ENCODE measurements at regions not wholly inside any gene's neighbourhood (a gene's known extent, or its start where the extent isn't known, plus 50 kb on each side); places are given as distances from the start of the nearest gene placed in this dataset.

DNA sequence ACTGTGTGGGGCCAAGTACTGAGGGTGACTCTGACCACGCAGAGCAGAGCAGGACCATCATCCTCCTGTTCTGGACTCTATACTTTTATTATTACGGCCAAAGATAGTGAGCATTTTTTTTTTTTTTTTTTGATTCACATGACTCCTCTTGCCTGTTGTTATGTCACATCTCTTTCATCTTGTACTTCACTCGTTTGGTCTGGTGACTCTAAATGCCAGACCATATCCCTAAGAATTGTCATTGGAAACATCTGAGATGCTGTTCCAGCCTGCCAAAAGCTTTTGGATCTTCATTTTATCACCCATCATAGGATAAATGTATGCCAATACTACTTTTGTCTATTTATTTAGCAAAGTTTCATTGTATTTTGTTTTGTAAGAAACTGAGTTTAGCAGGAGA lies 168.2 kb upstream of the RAI14 start (continued):
- no peak for TF ChIP-seq ZNF462 (CRISPR knock-in tag; IDR thresholded peaks at IDR 0.05)
- TF ChIP-seq ZNF331 (CRISPR knock-in tag; IDR thresholded peaks at IDR 0.05; ENCODE audit: low read depth), result no peak
- no peak for TF ChIP-seq CREB1 (CRISPR knock-in tag; IDR thresholded peaks at IDR 0.05; ENCODE audit: low read depth)

DNA sequence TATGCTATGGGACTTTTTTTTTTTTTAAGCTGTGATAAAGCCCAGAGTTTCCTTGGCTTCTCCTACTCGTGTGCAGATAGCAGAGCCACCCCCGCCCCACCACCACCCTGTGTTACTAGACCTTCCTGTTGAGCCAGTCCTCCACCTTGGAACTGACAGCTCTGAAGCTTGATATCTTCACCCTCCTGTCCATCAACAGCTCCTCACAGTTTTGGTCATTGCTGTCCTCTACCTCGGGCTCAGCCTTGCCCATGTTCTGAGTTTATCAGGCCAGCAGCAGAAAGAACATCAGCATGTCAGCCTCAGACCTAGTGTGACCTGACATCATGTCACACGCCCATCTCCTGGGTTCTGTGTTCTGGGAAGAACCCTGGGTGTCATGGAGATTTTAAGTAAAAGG lies 167.1 kb upstream of the RAI14 start:
- Mint-ChIP-seq H3K36me3 (ENCODE audit: low read depth) (no peaks in the 10 kb centered on the region), H3K27me3 (ENCODE audit: insufficient read depth, low read depth, poor library complexity) (peaks cover 1% of the 10 kb centered on the region), H3K9me3 (no peaks in the 10 kb centered on the region), H3K4me1 (peaks cover 36% of the 10 kb centered on the region), H3K27ac (no peak overlapping the region), H3K4me3 (no peak overlapping the region)
- no peak overlapping the region for H2AFZ ChIP-seq
- H3K9me2 ChIP-seq (ENCODE audit: insufficient read depth), result no peaks in the 10 kb centered on the region
- H3K4me1 ChIP-seq (ENCODE audit: insufficient read depth), result peaks cover 31% of the 10 kb centered on the region
- H3K27me3 ChIP-seq (ENCODE audit: insufficient read depth), result no peaks in the 10 kb centered on the region
- no peak overlapping the region for H3K4me2 ChIP-seq
- H3K36me3 ChIP-seq (ENCODE audit: insufficient read depth), result no peaks in the 10 kb centered on the region
- no peaks in the 10 kb centered on the region for H3K79me2 ChIP-seq (replicated peaks; ENCODE audit: insufficient read depth)
- H4K20me1 ChIP-seq (replicated peaks; ENCODE audit: insufficient read depth), result no peaks in the 10 kb centered on the region
- H3F3A ChIP-seq (replicated peaks; ENCODE audit: low read depth), result no peaks in the 10 kb centered on the region
- no peak overlapping the region for H3K4me3 ChIP-seq
- DNase-seq (ENCODE audit: low spot score) (no peak), ATAC-seq (no peak)
- no peak overlapping the region for H3K27ac ChIP-seq (ENCODE audit: low read depth)
- no peak for TF ChIP-seq ZNF462 (CRISPR knock-in tag; IDR thresholded peaks at IDR 0.05)
- TF ChIP-seq EZH2 (IDR thresholded peaks at IDR 0.05; ENCODE audit: low read depth, unreplicated experiment), result no peak
- TF ChIP-seq, protein P1, sequence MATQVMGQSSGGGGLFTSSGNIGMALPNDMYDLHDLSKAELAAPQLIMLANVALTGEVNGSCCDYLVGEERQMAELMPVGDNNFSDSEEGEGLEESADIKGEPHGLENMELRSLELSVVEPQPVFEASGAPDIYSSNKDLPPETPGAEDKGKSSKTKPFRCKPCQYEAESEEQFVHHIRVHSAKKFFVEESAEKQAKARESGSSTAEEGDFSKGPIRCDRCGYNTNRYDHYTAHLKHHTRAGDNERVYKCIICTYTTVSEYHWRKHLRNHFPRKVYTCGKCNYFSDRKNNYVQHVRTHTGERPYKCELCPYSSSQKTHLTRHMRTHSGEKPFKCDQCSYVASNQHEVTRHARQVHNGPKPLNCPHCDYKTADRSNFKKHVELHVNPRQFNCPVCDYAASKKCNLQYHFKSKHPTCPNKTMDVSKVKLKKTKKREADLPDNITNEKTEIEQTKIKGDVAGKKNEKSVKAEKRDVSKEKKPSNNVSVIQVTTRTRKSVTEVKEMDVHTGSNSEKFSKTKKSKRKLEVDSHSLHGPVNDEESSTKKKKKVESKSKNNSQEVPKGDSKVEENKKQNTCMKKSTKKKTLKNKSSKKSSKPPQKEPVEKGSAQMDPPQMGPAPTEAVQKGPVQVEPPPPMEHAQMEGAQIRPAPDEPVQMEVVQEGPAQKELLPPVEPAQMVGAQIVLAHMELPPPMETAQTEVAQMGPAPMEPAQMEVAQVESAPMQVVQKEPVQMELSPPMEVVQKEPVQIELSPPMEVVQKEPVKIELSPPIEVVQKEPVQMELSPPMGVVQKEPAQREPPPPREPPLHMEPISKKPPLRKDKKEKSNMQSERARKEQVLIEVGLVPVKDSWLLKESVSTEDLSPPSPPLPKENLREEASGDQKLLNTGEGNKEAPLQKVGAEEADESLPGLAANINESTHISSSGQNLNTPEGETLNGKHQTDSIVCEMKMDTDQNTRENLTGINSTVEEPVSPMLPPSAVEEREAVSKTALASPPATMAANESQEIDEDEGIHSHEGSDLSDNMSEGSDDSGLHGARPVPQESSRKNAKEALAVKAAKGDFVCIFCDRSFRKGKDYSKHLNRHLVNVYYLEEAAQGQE (IDR thresholded peaks at IDR 0.05; ENCODE audit: unreplicated experiment), result no peak
- no peak for TF ChIP-seq CREB1 (CRISPR knock-in tag; IDR thresholded peaks at IDR 0.05; ENCODE audit: low read depth)
- TF ChIP-seq STAT1 (IDR thresholded peaks at IDR 0.05; ENCODE audit: unreplicated experiment), result no peak

Measured in GM23338 (cell line).